Limb (tissue), 2 donors: ENCODE measurements at regions not wholly inside any gene's neighbourhood (a gene's known extent, or its start where the extent isn't known, plus 50 kb on each side); places are given as distances from the start of the nearest gene placed in this dataset.

Source experiments
- DNase-seq, 2 donors: peaks; one replicate each; pipeline ENCODE4 v3.0.0-alpha.2; 2016; ENCODE audit errors: extremely low spot score in 2 of 2

- DNase-seq = no peak
Measured at GRCh38 chr5:30749971-30750370, 443.5 kb upstream of the CDH6 start.

DNA sequence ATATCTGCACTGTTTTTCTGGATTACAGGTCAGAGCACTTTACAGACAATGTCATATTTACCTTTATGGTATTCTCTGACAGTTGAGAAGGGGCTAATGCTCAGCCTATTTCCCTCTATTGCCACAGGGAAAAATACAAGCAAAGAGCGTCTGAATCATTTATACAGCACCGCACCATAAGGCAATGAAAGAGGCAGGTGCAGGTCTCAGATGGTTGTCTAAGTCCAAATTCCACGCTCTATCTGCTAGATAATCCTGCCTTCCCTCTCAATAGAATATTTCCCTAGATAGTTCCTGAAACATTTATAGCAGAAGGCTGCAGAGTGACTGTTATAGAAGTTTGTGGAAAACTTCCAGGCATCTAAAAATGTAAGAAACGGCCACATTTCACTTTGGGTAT, 446.1 kb upstream of the CDH6 start:
- DNase-seq = no peak

DNA sequence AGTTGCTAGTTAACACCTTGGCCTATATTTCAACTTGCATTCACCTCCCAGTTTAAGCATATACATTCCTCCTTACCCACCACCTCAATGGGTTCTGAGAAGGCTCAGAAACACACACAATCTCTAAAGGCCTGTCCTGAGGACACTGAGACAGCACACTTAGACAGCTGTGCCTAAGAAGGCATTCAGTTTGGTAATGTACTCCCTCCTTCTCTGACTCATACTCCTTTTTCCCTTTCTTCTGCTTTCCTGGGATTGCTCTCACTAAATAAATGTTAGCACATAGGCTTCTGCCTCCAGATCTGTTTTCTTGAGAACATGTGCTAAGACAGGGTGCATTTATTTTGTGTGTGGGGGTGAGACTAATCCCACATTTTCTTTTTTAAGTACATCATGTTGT, 456.8 kb upstream of the CDH6 start:
- DNase-seq = no peak

DNA sequence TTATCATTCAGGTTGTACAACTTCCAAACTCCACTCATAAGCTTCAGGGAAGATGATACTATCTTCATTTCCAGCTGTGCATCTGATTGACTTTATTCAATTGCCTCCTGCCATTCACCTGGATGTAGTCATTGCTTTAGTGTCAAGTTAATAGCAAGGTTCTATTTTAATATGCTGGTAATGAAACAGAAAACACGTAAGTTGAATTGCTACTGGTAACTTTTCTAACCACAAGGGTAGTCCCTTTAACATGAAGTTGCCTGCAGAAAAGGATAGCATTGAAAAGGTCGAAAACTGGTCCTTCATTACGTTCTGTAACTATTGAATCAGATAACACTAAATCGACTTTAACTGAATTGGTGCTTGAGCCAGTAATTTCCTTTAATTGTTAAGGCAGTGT, 459.4 kb upstream of the CDH6 start:
- no peak for DNase-seq

GRCh38 chr5:30725073-30725472, 468.4 kb upstream of the CDH6 start:
- DNase-seq = no peak

- no peak for DNase-seq
Measured at GRCh38 chr5:30698217-30698616, 495.3 kb upstream of the CDH6 start.

- DNase-seq = no peak
Measured at GRCh38 chr5:30693326-30693725, 500.2 kb upstream of the CDH6 start.

DNA sequence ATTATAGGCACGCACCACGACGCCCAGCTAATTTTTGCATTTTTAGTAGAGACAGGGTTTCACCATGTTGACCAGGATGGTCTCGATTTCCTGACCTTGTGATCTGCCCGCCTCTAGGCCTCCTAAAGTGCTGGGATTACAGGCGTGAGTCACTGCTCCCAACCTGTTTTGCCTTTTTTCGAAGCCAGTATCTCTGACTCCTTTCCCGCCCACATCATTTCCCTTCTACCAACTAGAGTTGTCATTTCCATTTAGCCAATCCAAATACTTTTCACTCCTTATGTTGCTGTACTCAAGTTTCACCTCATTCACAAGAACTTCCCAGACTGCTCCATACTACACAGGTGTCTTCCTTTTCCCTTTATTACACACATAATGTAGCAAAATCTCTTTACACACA, 502.6 kb upstream of the CDH6 start:
- DNase-seq = no peak

DNA sequence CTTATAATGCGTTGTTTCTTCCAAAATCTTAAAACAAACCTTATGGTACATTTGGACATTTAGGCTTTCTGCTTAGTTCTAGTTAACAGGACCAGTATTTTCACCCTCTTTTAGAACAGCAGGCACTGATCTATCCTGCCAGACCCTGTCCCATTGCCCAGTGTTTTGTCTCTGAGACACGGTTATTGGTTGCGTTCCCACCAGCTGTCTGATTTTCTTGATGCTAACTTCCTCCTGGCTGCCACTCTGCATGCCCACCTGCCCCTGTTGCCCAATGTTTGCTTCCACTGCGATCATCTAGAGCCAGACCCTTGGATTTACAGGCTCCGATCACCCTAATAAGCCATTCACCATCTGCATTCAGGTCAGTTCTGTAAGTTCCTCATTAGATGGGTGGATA, 506.0 kb upstream of the CDH6 start:
- DNase-seq = no peak

- no peak for DNase-seq
Measured at GRCh38 chr5:30686530-30686929, 507.0 kb upstream of the CDH6 start.

DNA sequence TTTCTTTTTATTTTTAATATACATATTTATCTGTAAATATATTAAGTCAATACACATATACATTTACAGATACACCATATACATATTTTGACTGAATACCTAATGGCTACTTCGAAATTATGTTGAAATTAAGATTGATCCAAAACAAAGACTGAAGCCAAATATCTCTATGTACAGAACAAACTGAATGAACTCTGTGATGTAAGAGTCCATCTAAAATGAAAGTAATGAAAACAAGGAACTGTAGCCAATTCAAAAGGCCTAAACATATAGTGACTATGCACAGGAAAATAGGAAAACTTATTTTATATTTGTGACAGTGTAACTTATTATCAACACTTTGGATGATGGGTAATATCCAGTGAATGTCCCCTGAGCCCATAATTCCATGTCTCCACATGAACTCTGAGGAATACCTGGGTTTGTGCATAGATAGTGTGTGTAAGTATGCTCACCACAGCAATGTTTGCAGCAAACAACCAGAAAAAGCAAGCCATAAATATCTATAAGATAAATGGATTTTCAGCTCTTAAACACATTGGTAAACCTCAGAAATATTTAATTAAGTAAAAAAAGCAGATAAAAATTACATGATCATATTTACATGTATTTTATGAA, 517.2 kb upstream of the CDH6 start:
- DNase-seq = no peak

DNA sequence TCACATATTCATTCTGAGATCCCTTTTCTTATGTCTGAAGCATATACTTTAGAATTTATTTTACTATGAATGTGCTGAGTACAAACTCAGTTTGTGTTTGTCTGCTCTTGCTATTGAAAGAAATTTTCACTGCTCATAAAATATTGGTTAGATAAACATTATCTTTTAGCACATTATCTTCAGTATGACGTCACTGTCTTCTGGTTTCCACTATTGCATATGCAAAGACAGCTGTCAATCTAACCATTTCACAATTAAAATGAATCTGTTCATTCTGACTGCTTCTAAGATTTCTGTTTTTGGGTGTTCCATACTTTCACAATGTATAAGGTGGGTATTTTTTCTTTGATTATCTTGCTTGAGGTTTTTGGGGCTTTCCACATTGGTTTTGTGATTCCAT, 526.2 kb upstream of the CDH6 start:
- DNase-seq = no peak

- no peak for DNase-seq
Measured at GRCh38 chr5:30663536-30663935, 530.0 kb upstream of the CDH6 start.

- no peak for DNase-seq
Measured at GRCh38 chr5:30662373-30662772, 531.1 kb upstream of the CDH6 start.

- DNase-seq = no peak
Measured at GRCh38 chr5:30661730-30662129, 531.8 kb upstream of the CDH6 start.

- no peak for DNase-seq
Measured at GRCh38 chr5:30659417-30659816, 534.1 kb upstream of the CDH6 start.

GRCh38 chr5:30650311-30650710, 543.2 kb upstream of the CDH6 start:
- no peak for DNase-seq

DNA sequence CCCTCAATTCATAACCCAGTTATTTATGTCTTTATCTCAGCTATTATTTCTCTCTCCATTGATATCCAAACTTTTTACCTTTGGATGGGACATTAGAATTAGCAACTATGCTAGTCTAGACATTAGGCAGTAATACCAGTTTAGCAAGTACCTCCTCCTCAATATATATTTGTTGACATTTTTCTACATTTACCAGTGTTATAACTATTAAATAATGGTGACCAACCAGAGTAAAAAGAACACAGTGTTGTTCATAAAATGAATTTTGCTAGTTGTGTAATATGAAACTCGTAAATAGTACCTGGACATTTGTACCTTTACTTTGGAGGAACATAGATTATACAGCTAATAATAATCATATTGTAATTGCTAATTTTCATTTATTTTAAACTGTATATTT, 554.6 kb upstream of the CDH6 start:
- no peak for DNase-seq

GRCh38 chr5:30627945-30628344, 565.5 kb upstream of the CDH6 start:
- no peak for DNase-seq

DNA sequence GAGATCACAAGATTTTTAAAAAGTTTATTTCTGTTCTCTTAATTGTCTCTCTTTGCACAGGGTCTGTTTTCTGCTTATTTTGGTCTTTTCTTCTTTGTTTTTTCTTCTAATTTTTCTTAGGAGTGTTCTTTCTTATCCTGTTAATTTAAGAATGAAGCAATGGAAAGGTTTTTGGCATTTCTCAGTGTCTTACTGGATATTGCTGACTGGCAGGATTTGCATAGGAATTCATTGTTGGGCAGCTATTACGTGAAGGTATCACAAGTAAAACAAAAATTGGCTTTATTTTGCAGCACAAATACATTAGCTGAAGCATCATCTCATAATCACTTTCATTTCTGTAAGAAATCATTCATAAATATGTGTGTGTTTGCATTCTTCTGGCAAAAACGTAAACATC, 566.9 kb upstream of the CDH6 start:
- DNase-seq = no peak

GRCh38 chr5:30620481-30621085, 572.9 kb upstream of the CDH6 start:
- DNase-seq = no peak

DNA sequence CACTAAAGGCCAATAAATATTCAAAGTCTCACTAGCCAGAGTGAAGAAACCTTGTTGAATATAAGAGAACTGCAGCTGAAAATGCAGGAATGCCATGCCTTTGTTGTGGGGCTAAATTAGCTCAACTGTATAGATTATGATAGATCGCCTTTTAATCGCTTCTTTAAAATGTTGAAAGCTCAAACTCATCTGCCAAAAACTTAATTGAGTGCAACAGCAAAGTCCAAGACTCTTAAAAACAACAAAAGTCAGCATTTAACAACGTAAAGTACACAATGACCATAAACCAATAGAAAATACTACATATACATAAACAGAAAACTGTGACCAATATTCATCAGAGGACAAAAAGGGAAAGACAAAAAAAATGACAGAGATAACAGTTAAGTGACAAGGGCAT, 585.0 kb upstream of the CDH6 start:
- no peak for DNase-seq

GRCh38 chr5:30607301-30607894, 586.1 kb upstream of the CDH6 start:
- DNase-seq = no peak
